ENCODE measurements at regions not wholly inside any gene's neighbourhood (a gene's known extent, or its start where the extent isn't known, plus 50 kb on each side); places are given as distances from the start of the nearest gene placed in this dataset.

DNA sequence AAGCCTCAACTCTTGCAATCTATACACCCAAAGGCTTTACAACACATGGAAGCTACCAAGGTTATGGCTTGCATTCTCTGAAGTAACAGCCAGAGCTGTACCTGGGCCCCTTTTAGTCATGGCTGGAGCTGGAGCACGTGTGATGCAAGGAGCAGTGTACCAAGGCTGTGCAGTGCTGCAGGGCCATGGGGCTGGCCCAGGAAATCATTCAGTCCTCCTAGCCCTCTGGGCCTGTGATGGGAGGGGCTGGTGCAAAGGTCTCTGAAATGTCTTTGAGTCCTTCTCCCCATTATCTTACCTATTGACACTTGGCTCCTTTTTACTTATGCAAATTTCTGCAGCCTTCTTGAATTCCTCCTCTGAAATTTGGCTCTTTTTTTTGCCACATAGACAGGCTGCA lies 500.1 kb upstream of the FAM47C start:
- no peak for TF ChIP-seq EZH2phosphoT487 (conservative IDR thresholded peaks at IDR 0.05; ENCODE audit: low read length)
- TF ChIP-seq, protein P1, sequence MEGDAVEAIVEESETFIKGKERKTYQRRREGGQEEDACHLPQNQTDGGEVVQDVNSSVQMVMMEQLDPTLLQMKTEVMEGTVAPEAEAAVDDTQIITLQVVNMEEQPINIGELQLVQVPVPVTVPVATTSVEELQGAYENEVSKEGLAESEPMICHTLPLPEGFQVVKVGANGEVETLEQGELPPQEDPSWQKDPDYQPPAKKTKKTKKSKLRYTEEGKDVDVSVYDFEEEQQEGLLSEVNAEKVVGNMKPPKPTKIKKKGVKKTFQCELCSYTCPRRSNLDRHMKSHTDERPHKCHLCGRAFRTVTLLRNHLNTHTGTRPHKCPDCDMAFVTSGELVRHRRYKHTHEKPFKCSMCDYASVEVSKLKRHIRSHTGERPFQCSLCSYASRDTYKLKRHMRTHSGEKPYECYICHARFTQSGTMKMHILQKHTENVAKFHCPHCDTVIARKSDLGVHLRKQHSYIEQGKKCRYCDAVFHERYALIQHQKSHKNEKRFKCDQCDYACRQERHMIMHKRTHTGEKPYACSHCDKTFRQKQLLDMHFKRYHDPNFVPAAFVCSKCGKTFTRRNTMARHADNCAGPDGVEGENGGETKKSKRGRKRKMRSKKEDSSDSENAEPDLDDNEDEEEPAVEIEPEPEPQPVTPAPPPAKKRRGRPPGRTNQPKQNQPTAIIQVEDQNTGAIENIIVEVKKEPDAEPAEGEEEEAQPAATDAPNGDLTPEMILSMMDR (IDR thresholded peaks at IDR 0.05; ENCODE audit: insufficient read depth, low read length, poor library complexity, severe bottlenecking), result no peak

Measured in SU-DHL-6 (cell line).